HG02798 (cell line): ENCODE measurements at regions not wholly inside any gene's neighbourhood (a gene's known extent, or its start where the extent isn't known, plus 50 kb on each side); places are given as distances from the start of the nearest gene placed in this dataset.

ENCODE experiments used
- ATAC-seq: cut with Tn5 transposase; IDR thresholded peaks from one replicate; pipeline ENCODE4 v1.9.1; 2021; ENCODE audit warnings: mild to moderate bottlenecking; ENCODE audit not compliant: unreplicated experiment, poor library complexity

- ATAC-seq = no peak
These were observed 568.7 kb upstream of the BCHE start for GRCh38 chr3:166405896-166406295.

- ATAC-seq = no peak
These were observed 568.2 kb upstream of the BCHE start for GRCh38 chr3:166405465-166405864.

GRCh38 chr3:166390303-166390702, 553.1 kb upstream of the BCHE start:
- ATAC-seq = no peak

- ATAC-seq = no peak
These were observed 551.1 kb upstream of the BCHE start for GRCh38 chr3:166388321-166388720.

GRCh38 chr3:166372571-166373106, 535.4 kb upstream of the BCHE start:
- no peak for ATAC-seq

- no peak for ATAC-seq
These were observed 530.8 kb upstream of the BCHE start for GRCh38 chr3:166367947-166368533.

- ATAC-seq = no peak
These were observed 525.5 kb upstream of the BCHE start for GRCh38 chr3:166362698-166363097.

GRCh38 chr3:166360720-166361119, 523.5 kb upstream of the BCHE start:
- no peak for ATAC-seq

- ATAC-seq = no peak
These were observed 514.2 kb upstream of the BCHE start for GRCh38 chr3:166351461-166351860.

- no peak for ATAC-seq
These were observed 503.5 kb upstream of the BCHE start for GRCh38 chr3:166340604-166341266.

GRCh38 chr3:166324401-166324800, 487.2 kb upstream of the BCHE start:
- no peak for ATAC-seq

GRCh38 chr3:166322391-166322790, 485.2 kb upstream of the BCHE start:
- ATAC-seq = no peak

GRCh38 chr3:166307756-166308350, 470.6 kb upstream of the BCHE start:
- no peak for ATAC-seq

- no peak for ATAC-seq
These were observed 467.4 kb upstream of the BCHE start for GRCh38 chr3:166304584-166304983.

GRCh38 chr3:166303681-166304080, 466.5 kb upstream of the BCHE start:
- no peak for ATAC-seq

GRCh38 chr3:166302331-166302730, 465.1 kb upstream of the BCHE start:
- no peak for ATAC-seq

GRCh38 chr3:166296179-166296783, 459.1 kb upstream of the BCHE start:
- ATAC-seq = no peak

GRCh38 chr3:166291186-166291955, 454.1 kb upstream of the BCHE start:
- ATAC-seq = no peak

GRCh38 chr3:166285001-166285400, 447.8 kb upstream of the BCHE start:
- no peak for ATAC-seq

GRCh38 chr3:166283840-166284239, 446.6 kb upstream of the BCHE start:
- ATAC-seq = no peak

GRCh38 chr3:166282931-166283330, 445.7 kb upstream of the BCHE start:
- ATAC-seq = no peak
